LNCAP (cell line): ENCODE measurements at regions not wholly inside any gene's neighbourhood (a gene's known extent, or its start where the extent isn't known, plus 50 kb on each side); places are given as distances from the start of the nearest gene placed in this dataset.

ENCODE experiments used
- CTCF ChIP-seq: fragments of 450-650 bp; IDR thresholded peaks from 2 replicates; pipeline ENCODE4 v1.5.1; 2017; ENCODE audit warnings: mild to moderate bottlenecking

- no peak for TF ChIP-seq CTCF
These were observed 200.8 kb upstream of the PDE10A start for GRCh38 chr6:165863801-165864200.

GRCh38 chr6:165862813-165863212, 199.8 kb upstream of the PDE10A start:
- TF ChIP-seq CTCF, result no peak

- TF ChIP-seq CTCF, result no peak
These were observed 198.2 kb upstream of the PDE10A start for GRCh38 chr6:165861226-165861625.

- TF ChIP-seq CTCF, result peak; percentile 54
These were observed 195.5 kb upstream of the PDE10A start for GRCh38 chr6:165858586-165858985.

GRCh38 chr6:165855856-165856255, 192.8 kb upstream of the PDE10A start:
- TF ChIP-seq CTCF, result no peak

- no peak for TF ChIP-seq CTCF
These were observed 192.0 kb upstream of the PDE10A start for GRCh38 chr6:165854863-165855593.

GRCh38 chr6:165854061-165854862, 191.2 kb upstream of the PDE10A start:
- TF ChIP-seq CTCF, result no peak
